ENCODE measurements at regions not wholly inside any gene's neighbourhood (a gene's known extent, or its start where the extent isn't known, plus 50 kb on each side); places are given as distances from the start of the nearest gene placed in this dataset.

GRCh38 chr7:11935905-11936304, 103.9 kb upstream of the THSD7A start:
- no peak for DNase-seq
- H3K27me3 ChIP-seq (replicated peaks; ENCODE audit: insufficient read depth, low read length): no peaks in the 10 kb centered on the region
- no peak overlapping the region for H3K27ac ChIP-seq (ENCODE audit: low read length)
- H3K4me2 ChIP-seq (ENCODE audit: low read depth, low read length): no peak overlapping the region
- H4K20me1 ChIP-seq (ENCODE audit: insufficient read depth, low read length): no peaks in the 10 kb centered on the region
- H3K9me2 ChIP-seq (replicated peaks; ENCODE audit: insufficient read depth, low read length): no peaks in the 10 kb centered on the region
- H3K9me3 ChIP-seq (replicated peaks; ENCODE audit: insufficient read depth, low read length): no peaks in the 10 kb centered on the region
- H2AFZ ChIP-seq (ENCODE audit: low read length): no peak overlapping the region
- H3K9ac ChIP-seq (ENCODE audit: low read length): no peak overlapping the region
- H3K36me3 ChIP-seq (replicated peaks; ENCODE audit: insufficient read depth, low read length): no peaks in the 10 kb centered on the region
- H3K4me1 ChIP-seq (ENCODE audit: low read length): no peaks in the 10 kb centered on the region
- TF ChIP-seq EZH2phosphoT487 (IDR thresholded peaks at IDR 0.05; ENCODE audit: low read length) (no peak), EZH2 (optimal IDR thresholded peaks at IDR 0.05; ENCODE audit: low read depth, low read length) (no peak), CTCF (IDR thresholded peaks at IDR 0.05; ENCODE audit: low read length) (no peak)
- H3K79me2 ChIP-seq (ENCODE audit: low read length): no peaks in the 10 kb centered on the region
- H3F3A ChIP-seq (ENCODE audit: insufficient read depth, low read length): no peaks in the 10 kb centered on the region
- no peak overlapping the region for H3K4me3 ChIP-seq (ENCODE audit: low read length)

GRCh38 chr7:11946794-11947193, 114.8 kb upstream of the THSD7A start:
- Histone ChIP-seq H3K4me1 (ENCODE audit: low read length) (no peaks in the 10 kb centered on the region), H3K27ac (ENCODE audit: low read length) (no peak overlapping the region), H3K36me3 (replicated peaks; ENCODE audit: insufficient read depth, low read length) (no peaks in the 10 kb centered on the region), H2AFZ (ENCODE audit: low read length) (no peak overlapping the region), H3K4me2 (ENCODE audit: low read depth, low read length) (no peak overlapping the region), H3K9me3 (replicated peaks; ENCODE audit: insufficient read depth, low read length) (no peaks in the 10 kb centered on the region), H3K27me3 (replicated peaks; ENCODE audit: insufficient read depth, low read length) (no peaks in the 10 kb centered on the region), H3K9me2 (replicated peaks; ENCODE audit: insufficient read depth, low read length) (no peaks in the 10 kb centered on the region), H3K79me2 (ENCODE audit: low read length) (no peaks in the 10 kb centered on the region), H3F3A (ENCODE audit: insufficient read depth, low read length) (no peaks in the 10 kb centered on the region), H4K20me1 (ENCODE audit: insufficient read depth, low read length) (no peaks in the 10 kb centered on the region), H3K9ac (ENCODE audit: low read length) (no peak overlapping the region), H3K4me3 (ENCODE audit: low read length) (no peak overlapping the region)
- DNase-seq: no peak
- TF ChIP-seq EZH2phosphoT487 (IDR thresholded peaks at IDR 0.05; ENCODE audit: low read length) (no peak), CTCF (IDR thresholded peaks at IDR 0.05; ENCODE audit: low read length) (no peak), EZH2 (optimal IDR thresholded peaks at IDR 0.05; ENCODE audit: low read depth, low read length) (no peak)

GRCh38 chr7:11950281-11950680, 118.3 kb upstream of the THSD7A start:
- DNase-seq: no peak
- Histone ChIP-seq H3K27ac (ENCODE audit: low read length) (no peak overlapping the region), H3K9me2 (replicated peaks; ENCODE audit: insufficient read depth, low read length) (no peaks in the 10 kb centered on the region), H4K20me1 (ENCODE audit: insufficient read depth, low read length) (no peaks in the 10 kb centered on the region), H3K4me3 (ENCODE audit: low read length) (no peak overlapping the region), H3K79me2 (ENCODE audit: low read length) (no peaks in the 10 kb centered on the region), H3K36me3 (replicated peaks; ENCODE audit: insufficient read depth, low read length) (no peaks in the 10 kb centered on the region), H3F3A (ENCODE audit: insufficient read depth, low read length) (no peaks in the 10 kb centered on the region), H3K4me2 (ENCODE audit: low read depth, low read length) (no peak overlapping the region), H3K27me3 (replicated peaks; ENCODE audit: insufficient read depth, low read length) (no peaks in the 10 kb centered on the region), H2AFZ (ENCODE audit: low read length) (no peak overlapping the region), H3K9me3 (replicated peaks; ENCODE audit: insufficient read depth, low read length) (no peaks in the 10 kb centered on the region), H3K4me1 (ENCODE audit: low read length) (no peaks in the 10 kb centered on the region), H3K9ac (ENCODE audit: low read length) (no peak overlapping the region)
- TF ChIP-seq EZH2phosphoT487 (IDR thresholded peaks at IDR 0.05; ENCODE audit: low read length): no peak
- TF ChIP-seq EZH2 (optimal IDR thresholded peaks at IDR 0.05; ENCODE audit: low read depth, low read length): no peak
- TF ChIP-seq CTCF (IDR thresholded peaks at IDR 0.05; ENCODE audit: low read length): no peak

Measured in MM.1S (cell line).